ENCODE measurements at regions not wholly inside any gene's neighbourhood (a gene's known extent, or its start where the extent isn't known, plus 50 kb on each side); places are given as distances from the start of the nearest gene placed in this dataset.

DNA sequence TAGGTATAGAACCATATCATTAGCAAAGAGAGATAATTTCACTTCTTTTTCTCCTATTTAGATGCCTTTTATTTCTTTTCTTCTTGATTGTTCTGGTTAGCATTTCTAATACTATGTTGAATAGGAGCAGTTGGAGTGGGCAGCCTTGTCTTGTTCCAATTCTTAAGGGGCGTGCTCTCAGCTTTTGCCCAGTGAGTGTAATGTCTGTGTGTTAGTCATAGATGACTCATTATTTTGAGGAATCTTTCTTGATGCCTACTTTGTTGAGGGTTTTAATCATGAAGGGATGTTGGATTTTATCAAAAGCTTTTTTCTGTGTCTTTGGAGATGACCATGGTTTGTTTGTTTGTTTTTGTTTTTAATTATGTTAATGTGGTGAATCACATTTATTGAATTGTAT lies 1453.1 kb upstream of the SLC39A10 start:
- DNase-seq, result no peak

DNA sequence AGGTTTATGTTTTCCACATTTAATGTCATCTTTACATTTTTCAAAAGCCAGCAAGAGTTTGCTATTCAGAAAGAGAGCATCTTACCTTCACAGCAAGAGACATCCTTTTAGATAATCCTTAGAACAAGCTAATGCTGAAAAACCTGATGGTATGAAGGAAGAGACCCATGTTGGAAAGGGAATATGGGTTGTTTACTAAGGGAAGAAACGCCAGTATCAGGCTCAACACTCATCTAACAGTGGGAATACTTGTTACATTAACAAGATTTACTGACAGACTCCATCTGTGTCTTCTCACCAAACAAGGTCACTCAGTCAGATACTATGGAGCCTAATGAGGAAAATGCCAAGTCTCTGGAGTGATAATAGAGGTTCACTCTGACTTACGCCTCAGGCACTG lies 1474.1 kb upstream of the SLC39A10 start:
- DNase-seq, result no peak

DNA sequence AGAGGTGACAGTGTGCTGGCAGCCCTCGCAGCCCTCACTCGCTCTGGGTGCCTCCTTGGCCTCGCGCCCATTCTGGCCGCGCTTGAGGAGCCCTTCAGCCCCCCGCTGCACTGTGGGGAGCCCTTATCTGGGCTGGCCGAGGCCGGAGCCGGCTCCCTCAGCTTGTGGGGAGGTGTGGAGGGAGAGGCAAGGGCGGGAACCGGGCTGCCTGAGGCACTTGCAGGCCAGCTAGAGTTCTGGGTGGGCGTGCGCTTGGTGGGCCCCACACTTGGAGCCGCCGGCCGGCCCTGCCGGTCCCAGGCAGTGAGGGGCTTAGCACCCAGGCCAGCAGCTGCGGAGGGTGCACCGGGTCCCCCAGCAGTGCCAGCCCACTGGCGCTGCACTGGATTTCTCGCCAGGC lies 1480.9 kb upstream of the SLC39A10 start:
- no peak for DNase-seq

DNA sequence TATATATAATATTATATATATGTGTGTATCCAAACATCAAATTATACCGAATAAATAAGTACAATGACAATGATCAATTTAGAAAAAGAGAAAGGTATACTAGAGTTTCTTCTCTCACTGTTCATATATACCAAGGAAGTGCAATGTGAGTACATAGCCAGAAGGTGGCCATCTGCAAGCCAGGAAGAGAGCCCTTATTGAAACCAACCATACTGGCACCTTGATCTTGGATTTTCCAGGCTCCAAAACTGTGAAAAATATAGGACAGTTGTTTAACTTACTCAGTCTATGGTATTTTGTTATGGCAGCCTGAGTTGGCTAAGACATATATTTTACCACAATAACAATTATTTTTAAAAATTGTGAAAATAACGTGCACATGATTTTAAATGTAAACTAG lies 1490.2 kb upstream of the SLC39A10 start:
- no peak for DNase-seq

DNA sequence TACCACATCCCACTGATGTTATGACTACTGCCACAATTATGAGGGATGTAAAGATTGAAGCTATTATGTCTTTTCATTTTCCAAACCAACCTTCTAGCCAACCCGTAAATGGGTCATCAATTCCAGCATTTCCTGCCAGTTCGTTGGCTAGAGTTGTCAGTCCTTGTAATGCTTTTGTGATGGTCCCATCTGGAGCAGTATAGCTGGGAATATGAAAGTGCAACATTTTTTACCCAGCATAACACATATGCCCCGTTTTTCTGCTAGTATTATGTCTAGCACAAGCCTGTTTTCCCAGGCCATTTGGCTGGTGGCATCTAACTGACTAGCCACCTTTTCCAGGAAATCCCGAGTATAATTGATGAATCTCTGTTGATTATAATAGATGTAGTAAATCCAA lies 1501.6 kb upstream of the SLC39A10 start:
- no peak for DNase-seq

DNA sequence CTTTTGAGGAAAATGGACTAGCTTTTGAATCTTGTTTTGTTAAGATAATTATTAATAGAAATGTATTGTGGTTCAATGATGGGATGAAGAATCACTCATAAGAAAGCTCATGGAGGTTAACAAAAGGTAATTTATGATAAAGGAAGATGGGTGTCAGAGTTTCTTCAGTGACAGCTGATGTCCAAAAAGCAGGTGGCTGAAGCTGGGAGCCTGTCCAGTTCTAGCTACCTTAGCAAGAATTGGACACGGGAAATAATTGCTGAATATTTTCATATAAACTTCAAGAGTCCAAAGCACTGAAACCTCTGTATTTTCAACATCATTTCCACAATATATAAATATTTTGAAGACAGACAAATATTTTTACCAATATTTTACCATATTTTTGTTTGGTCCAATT lies 1505.8 kb upstream of the SLC39A10 start:
- no peak for DNase-seq

DNA sequence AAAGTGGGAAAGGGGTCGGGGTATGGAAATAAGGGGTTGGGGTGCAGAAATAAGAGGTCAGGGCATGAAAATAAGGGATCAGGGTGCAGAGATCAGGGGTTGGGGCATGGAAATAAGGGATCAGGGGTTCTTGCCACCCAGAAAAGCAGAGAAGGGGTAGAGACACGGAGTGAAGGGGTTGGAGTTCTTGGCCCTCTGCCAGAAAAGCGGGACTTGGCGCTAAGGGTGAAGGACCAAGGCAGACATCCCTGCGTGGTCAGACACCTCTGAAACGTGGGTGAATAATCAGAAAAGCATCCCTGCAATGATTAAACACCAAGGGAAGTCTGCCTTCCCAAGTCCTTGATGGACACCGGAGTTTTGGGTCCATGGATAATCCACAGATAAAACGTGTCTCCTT lies 1521.6 kb upstream of the SLC39A10 start:
- no peak for DNase-seq

DNA sequence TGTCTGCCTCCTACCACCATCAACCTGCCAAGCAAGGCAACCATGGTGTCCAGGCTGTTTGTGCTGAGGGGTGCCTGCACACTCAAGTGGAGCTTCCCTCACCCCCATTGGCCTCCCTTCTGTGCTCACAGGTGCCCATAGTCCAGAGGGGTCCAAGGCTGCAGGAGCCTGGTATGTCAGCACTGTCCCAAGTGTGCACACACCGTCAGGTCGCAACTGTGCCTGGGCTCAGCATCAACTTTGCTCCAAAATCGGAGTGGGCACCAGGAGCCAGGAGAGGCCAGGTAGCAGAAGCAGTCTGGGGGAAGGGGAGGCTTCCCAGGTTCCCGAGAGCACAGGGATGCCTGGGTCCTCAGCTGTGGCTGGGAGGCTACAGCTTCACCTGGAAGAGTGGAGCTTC lies 1528.2 kb upstream of the SLC39A10 start:
- DNase-seq, result no peak

DNA sequence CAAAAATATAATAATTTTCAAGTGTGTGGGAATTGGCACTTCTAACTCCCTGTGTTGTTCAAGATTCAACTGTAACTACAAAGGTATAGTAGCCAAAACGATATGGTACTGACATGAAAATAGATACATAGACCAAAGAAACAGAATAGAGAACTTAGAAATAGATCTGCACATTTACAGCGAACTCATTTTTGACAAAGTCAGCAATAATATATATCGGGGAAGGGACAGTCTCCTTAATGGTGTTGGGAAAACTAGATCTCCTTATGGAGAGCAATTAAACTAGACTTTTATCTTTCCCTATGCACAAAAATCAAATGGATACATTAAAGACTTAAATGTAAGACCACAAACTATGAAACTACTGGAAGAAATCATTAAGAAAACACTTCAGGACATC lies 1530.6 kb upstream of the SLC39A10 start:
- no peak for DNase-seq

DNA sequence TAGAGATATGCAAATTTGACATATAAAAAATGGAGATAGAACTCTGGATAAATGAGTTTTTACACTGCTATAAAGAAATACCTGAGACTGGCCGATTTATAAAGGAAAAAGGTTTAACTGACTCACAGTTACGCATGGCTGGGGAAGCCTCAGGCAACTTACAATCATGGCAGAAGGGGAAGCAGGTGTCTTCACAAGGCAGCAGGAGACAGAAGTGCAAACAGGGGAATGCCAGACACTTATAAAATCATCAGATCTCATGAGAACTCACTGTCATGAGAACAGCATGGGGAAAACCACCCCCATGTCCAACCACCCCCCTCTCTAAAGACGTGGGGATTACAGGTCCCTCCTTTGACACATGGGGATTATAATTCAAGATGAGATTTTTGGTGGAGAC lies 1540.2 kb upstream of the SLC39A10 start:
- no peak for DNase-seq

DNA sequence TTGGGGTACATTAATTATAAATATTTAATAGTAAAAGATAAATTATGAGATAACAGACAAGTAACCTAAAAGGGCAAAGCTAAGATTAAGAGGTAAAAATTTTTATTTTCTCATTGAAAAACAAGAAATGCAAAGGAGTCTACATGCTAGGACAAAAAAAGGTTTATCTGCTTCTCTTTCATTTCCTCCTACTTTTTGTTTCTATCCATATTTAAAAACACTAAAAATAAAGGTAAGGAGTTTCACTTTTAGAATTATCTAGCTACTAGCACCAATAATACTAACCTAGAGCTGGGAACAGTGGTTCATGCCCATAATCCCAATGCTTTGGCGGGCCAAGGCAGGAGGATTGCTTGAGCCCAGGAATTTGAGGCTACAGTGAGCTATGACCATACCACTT lies 1551.7 kb upstream of the SLC39A10 start:
- no peak for DNase-seq

DNA sequence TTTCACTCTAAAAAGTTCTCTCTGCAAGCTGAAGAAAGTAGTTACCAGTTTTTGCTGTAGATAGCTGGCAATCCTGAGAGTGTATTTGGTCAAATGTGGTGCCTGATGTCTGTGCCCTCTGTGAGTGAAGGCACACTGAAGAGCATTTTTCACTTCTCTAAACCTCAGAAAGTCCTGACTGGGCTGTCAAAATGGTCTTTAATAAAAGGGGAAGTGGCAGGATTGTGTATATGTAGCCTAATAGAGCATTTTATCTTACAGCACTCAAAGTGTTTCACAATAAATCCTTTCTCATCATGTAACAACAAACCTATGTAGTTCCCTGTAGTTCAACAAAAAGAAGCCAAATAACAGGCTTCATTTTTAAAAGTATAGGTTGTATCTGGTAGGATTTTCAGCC lies 1552.3 kb upstream of the SLC39A10 start:
- no peak for DNase-seq

DNA sequence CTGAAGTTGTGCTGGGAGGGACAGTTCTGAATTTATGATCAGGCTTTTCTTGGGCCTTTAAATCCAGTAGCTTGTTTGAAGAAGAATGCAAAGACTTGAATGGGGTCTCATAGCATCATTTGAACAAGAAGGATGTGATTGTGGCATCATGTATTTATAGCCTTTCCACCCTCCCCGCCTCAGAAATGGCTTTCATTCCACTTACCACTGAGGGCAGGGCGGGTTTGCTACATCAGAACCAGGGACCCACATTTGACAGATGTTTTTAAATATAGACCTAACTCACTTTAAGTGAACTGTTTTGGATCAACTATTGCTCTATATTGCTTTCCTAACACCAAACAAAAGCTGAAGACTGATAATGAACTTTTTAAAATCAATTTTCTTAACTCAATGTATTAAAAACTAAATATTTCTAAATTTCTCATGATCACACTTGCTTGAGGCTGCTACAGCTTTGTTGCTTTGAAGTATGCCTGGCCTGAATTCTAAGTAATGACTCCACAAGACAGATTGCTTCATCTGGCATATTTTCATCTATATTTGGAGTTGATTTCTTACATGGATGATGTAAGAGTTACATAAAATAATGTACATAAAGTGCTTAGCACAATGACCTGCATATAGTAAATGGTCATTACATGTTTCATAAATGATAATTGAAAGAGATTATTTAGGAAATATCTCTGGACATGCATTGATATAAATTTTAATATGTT lies 1552.9 kb upstream of the SLC39A10 start:
- DNase-seq, result no peak

DNA sequence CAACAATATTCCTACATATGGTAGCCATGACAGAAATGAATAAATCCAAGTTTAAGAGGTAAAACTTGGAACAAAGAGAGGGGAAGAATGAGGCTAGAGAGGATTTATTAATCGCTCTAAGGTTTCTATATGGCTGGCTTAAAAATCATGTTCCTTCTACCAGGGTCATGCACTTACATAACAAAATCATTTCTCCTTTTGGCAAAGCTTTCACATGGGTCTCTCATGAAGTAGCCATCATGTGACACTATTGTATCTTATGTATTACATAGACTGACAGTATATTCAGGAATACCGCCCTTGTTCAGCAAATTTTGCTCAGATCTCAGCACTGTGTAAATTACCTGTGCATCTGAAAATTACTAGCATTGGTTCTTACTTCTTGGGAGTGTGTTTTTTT lies 1554.5 kb upstream of the SLC39A10 start:
- no peak for DNase-seq

DNA sequence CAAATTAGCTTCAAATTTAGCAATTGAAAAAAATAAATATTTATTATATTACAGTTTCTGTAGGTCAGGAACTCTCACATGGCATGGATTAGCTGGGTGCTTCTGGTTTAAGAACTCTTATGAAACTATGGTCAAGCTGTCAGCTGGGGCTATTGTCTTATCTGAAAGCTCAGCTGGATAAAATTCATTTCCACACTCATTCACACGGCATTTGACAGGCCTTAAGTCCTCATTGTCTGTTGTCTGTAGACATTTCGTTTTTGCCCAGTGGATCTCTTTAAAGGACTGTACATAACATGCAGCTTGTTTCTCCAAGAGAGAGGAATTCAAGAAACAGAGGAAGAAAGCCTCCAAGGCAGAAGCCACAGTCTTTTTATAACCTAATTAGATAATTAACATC lies 1556.8 kb upstream of the SLC39A10 start:
- no peak for DNase-seq

DNA sequence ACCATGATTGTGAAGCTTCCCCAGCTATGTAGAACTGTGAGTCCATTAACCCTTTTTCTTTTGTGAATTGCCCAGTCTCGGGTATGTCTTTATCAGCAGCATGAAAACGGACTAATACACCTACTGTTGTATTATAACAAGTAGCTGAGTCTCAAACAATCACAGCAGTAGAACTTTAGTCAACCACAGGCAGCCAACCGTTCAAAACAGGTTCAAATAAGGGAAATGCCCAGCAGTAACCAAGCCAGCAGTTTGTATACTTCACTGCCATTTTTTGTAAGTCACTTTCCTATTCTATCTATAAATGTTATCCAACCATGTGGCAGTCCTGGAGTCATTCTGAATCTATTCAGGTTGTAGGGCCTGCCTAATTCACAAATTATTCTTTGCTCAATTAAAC lies 1560.6 kb upstream of the SLC39A10 start:
- DNase-seq, result no peak

DNA sequence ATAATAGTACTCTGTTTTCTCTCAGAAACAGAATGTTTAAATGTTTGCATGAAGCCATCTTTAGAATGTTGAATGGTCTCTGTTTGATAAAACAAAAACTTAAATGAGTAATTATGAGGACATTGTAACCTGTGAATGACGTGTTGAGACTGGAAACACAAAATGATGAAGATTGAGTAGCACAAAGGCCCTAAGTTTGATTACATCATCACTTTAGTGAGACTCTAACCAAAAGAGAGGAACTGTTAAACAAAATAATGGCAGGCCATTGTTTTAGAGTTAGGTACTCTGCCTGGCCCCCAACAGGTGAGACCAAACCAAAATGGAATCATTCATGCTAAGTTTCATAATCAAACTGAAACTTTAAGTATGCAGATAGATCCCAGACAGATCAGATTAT lies 1561.7 kb upstream of the SLC39A10 start:
- DNase-seq, result no peak

DNA sequence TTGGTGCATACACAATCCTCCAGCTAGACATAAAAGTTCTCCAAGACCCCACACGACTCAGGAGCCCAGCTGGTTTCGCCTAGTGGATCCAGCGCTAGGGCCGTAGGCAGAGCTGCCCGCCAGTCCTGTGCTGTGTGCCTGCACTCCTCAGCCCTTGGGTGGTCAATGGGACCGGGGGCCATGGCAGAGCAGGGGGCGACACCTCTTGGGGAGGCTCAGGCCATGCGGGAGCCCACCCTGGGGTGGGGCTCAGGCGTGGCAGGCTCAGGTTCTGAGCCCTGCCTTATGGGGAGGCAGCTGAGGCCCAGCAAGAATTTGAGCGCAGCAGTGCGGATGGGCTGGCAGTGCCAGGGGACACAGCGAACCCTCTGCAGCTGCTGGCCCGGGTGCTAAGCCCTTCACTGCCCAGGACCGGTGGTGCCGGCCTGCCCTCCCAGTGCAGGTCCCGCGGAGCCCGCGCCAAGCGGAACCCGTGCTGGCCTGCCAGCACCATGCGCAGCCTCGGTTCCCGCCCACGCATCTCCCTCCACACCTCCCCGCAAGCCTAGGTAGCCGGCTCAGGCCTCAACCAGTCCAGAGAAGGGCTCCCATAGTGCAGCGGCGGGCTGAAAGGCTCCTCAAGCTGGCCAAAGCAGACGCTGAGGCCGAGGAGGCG lies 1566.6 kb upstream of the SLC39A10 start:
- DNase-seq, result no peak

DNA sequence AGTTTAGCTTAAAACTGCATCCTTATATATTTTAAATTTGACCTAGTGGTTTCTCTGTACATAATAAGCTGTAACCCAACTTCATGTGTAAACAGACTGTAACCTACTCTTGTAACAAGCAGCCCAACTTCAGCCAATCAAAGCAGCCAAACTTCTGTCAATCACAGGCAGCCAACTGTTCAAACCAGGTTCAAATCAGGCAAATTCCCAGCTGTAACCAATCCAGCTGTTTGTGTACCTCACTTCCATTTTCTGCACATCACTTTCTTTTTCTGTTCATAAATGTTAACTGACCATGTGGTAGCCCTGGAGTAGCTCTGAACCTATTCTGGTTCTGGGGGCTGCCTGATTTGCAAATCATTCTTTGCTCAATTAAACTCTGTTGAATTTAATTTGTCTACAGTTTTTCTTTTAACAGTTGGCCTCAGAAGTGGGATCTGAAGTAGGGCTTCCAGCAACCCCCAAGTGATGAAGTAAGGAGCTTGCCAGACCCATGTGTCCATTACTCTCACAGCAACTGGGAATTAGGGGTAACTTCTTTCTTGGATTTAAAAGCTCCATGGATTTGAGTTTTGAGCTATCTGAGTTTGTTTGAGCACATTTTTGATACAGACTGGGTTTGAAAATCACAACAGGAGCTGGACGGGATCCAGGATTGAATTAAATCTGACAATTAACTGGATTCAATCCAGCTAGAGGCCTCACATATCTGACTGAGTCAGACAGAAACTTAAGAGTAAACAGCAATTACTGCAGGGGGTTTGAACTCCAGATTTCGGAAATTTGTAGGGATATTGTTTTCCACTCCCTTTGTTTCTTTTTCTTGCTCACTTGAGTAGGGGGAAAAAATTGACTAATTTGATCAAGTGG lies 1569.7 kb upstream of the SLC39A10 start:
- DNase-seq, result no peak

DNA sequence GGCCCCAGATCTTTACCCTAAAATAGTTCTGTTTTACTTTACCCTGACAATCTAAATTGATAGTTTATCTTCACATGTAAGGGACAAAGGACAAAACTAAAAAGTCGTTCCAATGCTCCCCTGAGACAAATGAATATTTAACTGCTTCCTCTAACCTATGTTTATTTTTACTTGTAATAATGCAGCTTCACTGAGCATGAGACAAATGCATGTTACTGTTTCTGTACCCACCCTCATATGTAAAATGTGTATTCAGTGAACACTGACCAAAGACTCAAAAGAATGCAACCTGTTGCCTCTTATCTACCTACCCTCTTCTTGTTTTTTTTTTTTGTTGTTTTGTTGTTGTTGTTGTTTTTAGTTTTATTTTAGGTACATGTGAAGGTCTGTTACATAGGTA lies 1570.9 kb upstream of the SLC39A10 start:
- no peak for DNase-seq

DNA sequence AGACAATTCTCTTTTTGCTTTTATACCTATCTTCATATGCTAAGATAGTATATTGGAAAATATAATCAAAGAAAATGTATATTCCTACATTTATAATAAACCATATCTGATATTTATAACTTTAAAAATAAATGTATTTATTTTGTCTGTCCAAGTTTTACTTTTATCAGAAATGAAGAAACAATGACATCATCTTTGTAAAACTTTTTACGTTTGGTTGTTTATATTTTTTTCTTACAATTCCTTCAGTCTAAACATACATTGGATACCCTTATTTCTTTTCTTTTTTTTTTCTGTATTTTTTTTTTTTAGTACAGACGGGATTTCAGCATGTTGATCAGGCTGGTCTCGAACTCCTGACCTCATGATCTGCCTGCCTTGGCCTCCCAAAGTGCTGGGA lies 1577.0 kb upstream of the SLC39A10 start:
- DNase-seq, result no peak

DNA sequence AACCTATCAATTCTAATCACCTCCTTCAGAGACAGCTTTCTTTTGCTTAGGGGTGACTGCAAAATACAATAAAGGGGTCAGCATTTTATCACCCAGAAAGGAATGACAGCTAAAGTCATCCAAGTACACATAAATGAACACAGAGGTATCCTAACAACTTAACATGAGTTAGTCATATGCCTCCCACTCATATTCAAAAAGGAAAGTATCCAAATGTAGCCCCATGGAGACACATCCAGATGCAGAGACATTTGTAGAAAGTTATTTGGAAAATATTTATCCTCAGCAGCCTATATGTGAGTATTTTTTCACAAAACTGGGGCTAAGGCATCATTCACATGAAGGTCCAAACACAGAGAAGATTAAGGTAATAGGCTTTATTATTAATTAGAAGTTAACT lies 1579.7 kb upstream of the SLC39A10 start:
- DNase-seq, result no peak

DNA sequence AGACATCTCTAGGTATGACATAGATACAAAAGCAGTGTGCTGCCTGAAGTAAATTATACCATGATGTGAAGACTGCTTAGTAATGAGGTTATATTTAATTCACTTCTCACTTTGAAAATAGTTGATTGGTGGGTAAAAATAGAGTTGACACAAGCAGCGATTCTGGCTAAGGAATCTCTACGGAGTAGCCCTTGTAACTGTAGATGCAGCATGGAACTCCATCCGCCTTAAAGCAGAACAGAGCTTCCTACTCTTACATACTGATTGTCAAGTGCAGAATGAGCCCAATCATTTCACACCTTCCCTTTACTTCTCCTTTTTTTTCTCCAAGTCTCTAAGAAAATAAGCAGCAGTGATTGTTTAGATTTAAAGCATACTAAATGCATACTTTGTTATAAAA lies 1594.6 kb upstream of the SLC39A10 start:
- no peak for DNase-seq

DNA sequence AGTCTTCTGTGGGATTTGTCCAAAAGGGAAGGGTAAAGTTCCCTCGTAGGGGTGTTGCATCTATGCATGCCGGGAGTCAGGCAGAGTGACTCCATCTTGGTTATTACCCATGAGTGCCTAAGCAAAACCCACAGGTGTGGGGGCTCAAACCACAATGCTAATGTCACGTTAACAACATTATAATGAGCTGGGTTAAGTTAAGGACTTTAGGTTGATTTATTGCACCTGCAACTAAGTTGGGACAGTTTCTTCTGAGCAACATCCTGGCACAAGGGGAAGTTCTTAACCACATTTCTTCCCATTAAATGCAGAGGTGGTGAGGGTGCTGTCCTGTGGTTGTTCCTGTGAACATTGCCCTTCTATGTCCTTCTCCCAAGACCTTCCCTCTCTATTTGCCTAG lies 1596.8 kb upstream of the SLC39A10 start:
- DNase-seq, result no peak

Data from activated CD4-positive, alpha-beta T cell treated with anti-CD3 and anti-CD28 coated beads for 1 hour (primary cell).